ENCODE measurements at regions not wholly inside any gene's neighbourhood (a gene's known extent, or its start where the extent isn't known, plus 50 kb on each side); places are given as distances from the start of the nearest gene placed in this dataset.

DNA sequence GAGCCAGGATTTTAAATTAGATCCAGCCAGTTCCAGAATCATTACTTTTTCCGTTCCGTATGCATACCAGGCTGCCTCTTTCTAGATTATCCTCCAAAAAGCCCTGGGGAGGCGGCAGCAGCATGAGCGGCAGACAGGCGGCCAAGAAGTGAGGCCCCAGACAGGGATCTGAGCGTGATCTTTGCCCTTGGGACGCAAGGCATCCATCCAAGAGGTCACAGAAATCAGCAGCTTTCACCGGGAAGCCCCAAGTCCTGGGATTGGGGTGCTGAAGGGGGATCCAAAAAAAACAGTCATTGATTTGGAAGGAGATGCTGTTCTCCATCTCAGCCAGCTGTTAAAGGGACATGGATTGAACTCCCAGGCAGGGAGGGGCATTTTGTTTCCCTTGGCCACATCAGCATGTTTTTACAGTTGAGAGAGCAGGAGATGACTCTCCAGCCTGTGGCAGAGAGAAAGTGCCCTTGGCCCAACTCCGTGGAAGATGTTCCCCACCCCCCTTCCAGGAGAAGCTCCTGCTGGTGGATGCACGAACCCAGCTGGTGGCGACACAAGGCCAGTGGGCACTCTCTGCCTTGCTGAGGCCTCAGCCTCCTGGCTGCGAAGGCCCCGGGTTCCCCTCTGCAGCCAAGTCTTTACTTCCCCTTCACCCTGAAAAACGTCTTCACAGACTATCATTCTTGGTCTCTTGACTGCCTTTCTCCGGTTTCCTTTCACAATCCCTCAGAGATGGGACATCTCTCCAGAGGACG lies 265.6 kb downstream of the ANAPC1 start:
- H4K5ac ChIP-seq (ENCODE audit: insufficient read length, low read depth, low read length), result no peak overlapping the region
- WGBS (ENCODE audit: extremely low coverage, insufficient read length, low lambda C conversion rate), result no CpG with 5 or more reads among the region's 16 CpGs
- no peak overlapping the region for H2BK120ac ChIP-seq (ENCODE audit: low read depth, low read length, poor library complexity, severe bottlenecking)
- H4K20me1 ChIP-seq (ENCODE audit: control insufficient read depth, insufficient read depth, insufficient read length), result peaks cover 2% of the 10 kb centered on the region
- no peaks in the 10 kb centered on the region for H3K9me3 ChIP-seq (ENCODE audit: control insufficient read depth, low read depth, low read length)
- 0 out of 2 replicates have a peak, but pooled peaks cover 2% of the 10 kb centered on the region for H3K4me1 ChIP-seq (ENCODE audit: insufficient read depth, low read length)
- H3K9me3 Mint-ChIP-seq, result peaks cover 0 to 3% of the 10 kb centered on the region in 2 experiments; a peak in 1 of 5 replicates
- no peak overlapping the region for H2BK12ac ChIP-seq (ENCODE audit: insufficient read length, low read depth, low read length)
- H3K23ac ChIP-seq (ENCODE audit: insufficient read length, low read depth, low read length), result no peak overlapping the region
- H2BK5ac ChIP-seq (ENCODE audit: insufficient read length, low read length), result no peak overlapping the region
- TF ChIP-seq, protein P1, sequence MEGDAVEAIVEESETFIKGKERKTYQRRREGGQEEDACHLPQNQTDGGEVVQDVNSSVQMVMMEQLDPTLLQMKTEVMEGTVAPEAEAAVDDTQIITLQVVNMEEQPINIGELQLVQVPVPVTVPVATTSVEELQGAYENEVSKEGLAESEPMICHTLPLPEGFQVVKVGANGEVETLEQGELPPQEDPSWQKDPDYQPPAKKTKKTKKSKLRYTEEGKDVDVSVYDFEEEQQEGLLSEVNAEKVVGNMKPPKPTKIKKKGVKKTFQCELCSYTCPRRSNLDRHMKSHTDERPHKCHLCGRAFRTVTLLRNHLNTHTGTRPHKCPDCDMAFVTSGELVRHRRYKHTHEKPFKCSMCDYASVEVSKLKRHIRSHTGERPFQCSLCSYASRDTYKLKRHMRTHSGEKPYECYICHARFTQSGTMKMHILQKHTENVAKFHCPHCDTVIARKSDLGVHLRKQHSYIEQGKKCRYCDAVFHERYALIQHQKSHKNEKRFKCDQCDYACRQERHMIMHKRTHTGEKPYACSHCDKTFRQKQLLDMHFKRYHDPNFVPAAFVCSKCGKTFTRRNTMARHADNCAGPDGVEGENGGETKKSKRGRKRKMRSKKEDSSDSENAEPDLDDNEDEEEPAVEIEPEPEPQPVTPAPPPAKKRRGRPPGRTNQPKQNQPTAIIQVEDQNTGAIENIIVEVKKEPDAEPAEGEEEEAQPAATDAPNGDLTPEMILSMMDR (conservative IDR thresholded peaks at IDR 0.05), result no peak
- H3K36me3 Mint-ChIP-seq (ENCODE audit: insufficient read depth in 1 of 3, low read depth in 3 of 3), result no peaks in the 10 kb centered on the region; a peak in 1 of 7 replicates
- H4K8ac ChIP-seq (replicated peaks; ENCODE audit: insufficient read length, low read depth, low read length), result no peak overlapping the region
- no peak overlapping the region for H2BK15ac ChIP-seq (ENCODE audit: low read depth, low read length)
- no peak overlapping the region; a peak in 1 of 7 replicates for H3K27ac Mint-ChIP-seq
- no peaks in the 10 kb centered on the region for H3K79me2 ChIP-seq (ENCODE audit: insufficient read depth, low read length)
- no peak overlapping the region for H3K9ac ChIP-seq (ENCODE audit: extremely low read depth, insufficient read length, low read length)
- no peak overlapping the region for H3K27ac ChIP-seq (ENCODE audit: insufficient read length, low read depth, low read length)
- H3K4ac ChIP-seq (ENCODE audit: low read depth, low read length), result no peak overlapping the region
- H3K4me2 ChIP-seq (ENCODE audit: insufficient read depth, insufficient read length, low read length), result no peak overlapping the region
- DNase-seq, result no peak
- H3K79me1 ChIP-seq (ENCODE audit: insufficient read depth, low read depth, low read length, poor library complexity, severe bottlenecking), result no peaks in the 10 kb centered on the region
- no peak overlapping the region for H3K18ac ChIP-seq (ENCODE audit: insufficient read length, low read depth, low read length)
- H4K91ac ChIP-seq (ENCODE audit: insufficient read length, low read depth, low read length), result no peak overlapping the region
- no peaks in the 10 kb centered on the region for H3K23me2 ChIP-seq (ENCODE audit: insufficient read length, low read depth, low read length, poor library complexity, severe bottlenecking)
- H3K56ac ChIP-seq (ENCODE audit: insufficient read length, low read depth, low read length), result no peak overlapping the region
- no peak overlapping the region for H2AFZ ChIP-seq (ENCODE audit: low read length)
- H3K4me3 Mint-ChIP-seq, result no peak overlapping the region
- no peaks in the 10 kb centered on the region for H3K27me3 ChIP-seq (ENCODE audit: insufficient read depth, low read length)
- no peak overlapping the region for H2AK5ac ChIP-seq (ENCODE audit: insufficient read length, low read length)
- no peak overlapping the region for H3T11ph ChIP-seq (ENCODE audit: low read length)
- no peak overlapping the region for H2BK20ac ChIP-seq (ENCODE audit: low read depth, low read length, poor library complexity, severe bottlenecking)
- no peaks in the 10 kb centered on the region; the same call in 1 of the 2 replicates for H3K27me3 Mint-ChIP-seq (ENCODE audit: low read depth)
- no peak overlapping the region; the same call in 1 of the 2 replicates for H3K14ac ChIP-seq (ENCODE audit: insufficient read depth, low read length)
- H3K4me1 Mint-ChIP-seq, result peaks cover 18 to 21% of the 10 kb centered on the region in 2 experiments

Measured in H9 (cell line).